Type B pancreatic cell (in vitro differentiated cells): ENCODE measurements at regions not wholly inside any gene's neighbourhood (a gene's known extent, or its start where the extent isn't known, plus 50 kb on each side); places are given as distances from the start of the nearest gene placed in this dataset.

ENCODE experiments used
- DNase-seq: peaks from one replicate; pipeline ENCODE4 v3.0.0; 2021; ENCODE audit warnings: mixed read lengths; ENCODE audit not compliant: unreplicated experiment; ENCODE audit errors: extremely low spot score
- H3K27ac Mint-ChIP-seq: 2 replicates; pipeline ENCODE4 v1.8.0; 2021; ENCODE audit warnings: mild to moderate bottlenecking, mixed read lengths
- H3K27me3 Mint-ChIP-seq: 2 replicates; pipeline ENCODE4 v1.8.0; 2021; ENCODE audit warnings: mixed read lengths
- H3K36me3 Mint-ChIP-seq: 2 replicates; pipeline ENCODE4 v1.8.0; 2021; ENCODE audit warnings: mixed read lengths
- H3K4me1 Mint-ChIP-seq: one replicate; pipeline ENCODE4 v1.8.0; 2021; ENCODE audit warnings: mixed read lengths; ENCODE audit not compliant: unreplicated experiment
- H3K4me3 Mint-ChIP-seq: 2 replicates; pipeline ENCODE4 v1.8.0; 2021; ENCODE audit warnings: mild to moderate bottlenecking, mixed read lengths
- H3K9me3 Mint-ChIP-seq: 2 replicates; pipeline ENCODE4 v1.8.0; 2021; ENCODE audit warnings: mixed read lengths
- TF ChIP-seq, protein P1 (sequence below): fragments of 200-600 bp; sonication (generic); conservative IDR thresholded peaks from 2 replicates; pipeline ENCODE4 v1.5.0; 2021; ENCODE audit warnings: antibody characterized with exemption, mild to moderate bottlenecking

DNA sequence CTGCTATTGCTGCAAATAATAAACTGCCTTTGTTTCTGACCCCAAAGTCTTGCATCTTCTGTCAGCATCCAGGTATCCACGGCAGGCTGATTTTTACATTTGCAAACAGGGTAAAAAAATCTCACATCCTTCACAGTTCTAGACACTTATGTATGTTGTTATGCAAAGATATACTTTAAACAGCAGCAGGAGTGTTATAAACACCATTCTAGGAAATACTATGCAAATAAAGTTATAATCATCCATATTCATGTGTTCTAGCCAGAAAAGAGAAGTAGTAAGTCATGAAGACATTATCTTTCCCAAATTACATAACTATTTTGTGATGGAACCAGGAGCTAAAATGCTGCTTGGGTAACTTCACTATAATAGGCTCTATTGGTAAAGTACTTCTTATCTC, 534.2 kb downstream of the LTN1 start:
- no peak overlapping the region for H3K27ac Mint-ChIP-seq
- H3K4me1 Mint-ChIP-seq: no peaks in the 10 kb centered on the region
- TF ChIP-seq, protein P1, sequence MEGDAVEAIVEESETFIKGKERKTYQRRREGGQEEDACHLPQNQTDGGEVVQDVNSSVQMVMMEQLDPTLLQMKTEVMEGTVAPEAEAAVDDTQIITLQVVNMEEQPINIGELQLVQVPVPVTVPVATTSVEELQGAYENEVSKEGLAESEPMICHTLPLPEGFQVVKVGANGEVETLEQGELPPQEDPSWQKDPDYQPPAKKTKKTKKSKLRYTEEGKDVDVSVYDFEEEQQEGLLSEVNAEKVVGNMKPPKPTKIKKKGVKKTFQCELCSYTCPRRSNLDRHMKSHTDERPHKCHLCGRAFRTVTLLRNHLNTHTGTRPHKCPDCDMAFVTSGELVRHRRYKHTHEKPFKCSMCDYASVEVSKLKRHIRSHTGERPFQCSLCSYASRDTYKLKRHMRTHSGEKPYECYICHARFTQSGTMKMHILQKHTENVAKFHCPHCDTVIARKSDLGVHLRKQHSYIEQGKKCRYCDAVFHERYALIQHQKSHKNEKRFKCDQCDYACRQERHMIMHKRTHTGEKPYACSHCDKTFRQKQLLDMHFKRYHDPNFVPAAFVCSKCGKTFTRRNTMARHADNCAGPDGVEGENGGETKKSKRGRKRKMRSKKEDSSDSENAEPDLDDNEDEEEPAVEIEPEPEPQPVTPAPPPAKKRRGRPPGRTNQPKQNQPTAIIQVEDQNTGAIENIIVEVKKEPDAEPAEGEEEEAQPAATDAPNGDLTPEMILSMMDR: no peak

DNA sequence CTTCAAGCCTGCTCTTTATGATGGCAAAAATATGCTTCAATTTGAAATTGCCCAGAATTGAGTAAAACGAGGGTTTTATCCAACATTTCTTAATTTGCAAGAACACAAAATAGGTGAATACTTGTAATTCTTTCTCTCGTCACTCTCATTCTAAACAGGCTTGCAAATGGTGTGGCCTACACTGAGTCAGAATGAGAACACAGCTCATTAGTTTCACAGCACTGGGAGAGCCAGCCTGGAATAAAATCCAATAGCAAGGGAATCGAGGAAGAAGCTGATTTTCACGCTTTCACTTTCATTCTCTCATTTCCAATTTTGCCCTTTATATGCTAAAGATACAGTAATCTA, 537.5 kb downstream of the LTN1 start:
- H3K36me3 Mint-ChIP-seq: no peaks in the 10 kb centered on the region
- no peak overlapping the region for H3K27ac Mint-ChIP-seq
- H3K27me3 Mint-ChIP-seq: no peaks in the 10 kb centered on the region
- H3K4me3 Mint-ChIP-seq: no peak overlapping the region
- H3K4me1 Mint-ChIP-seq: no peaks in the 10 kb centered on the region
- no peak for DNase-seq
- H3K9me3 Mint-ChIP-seq: no peaks in the 10 kb centered on the region
- TF ChIP-seq, protein P1: no peak

More for the DNA sequence above, 534.2 kb downstream of the LTN1 start:
- no peaks in the 10 kb centered on the region for H3K27me3 Mint-ChIP-seq
- no peak for DNase-seq
- H3K9me3 Mint-ChIP-seq: peaks cover 5% of the 10 kb centered on the region
- no peak overlapping the region for H3K4me3 Mint-ChIP-seq
- H3K36me3 Mint-ChIP-seq: no peaks in the 10 kb centered on the region

DNA sequence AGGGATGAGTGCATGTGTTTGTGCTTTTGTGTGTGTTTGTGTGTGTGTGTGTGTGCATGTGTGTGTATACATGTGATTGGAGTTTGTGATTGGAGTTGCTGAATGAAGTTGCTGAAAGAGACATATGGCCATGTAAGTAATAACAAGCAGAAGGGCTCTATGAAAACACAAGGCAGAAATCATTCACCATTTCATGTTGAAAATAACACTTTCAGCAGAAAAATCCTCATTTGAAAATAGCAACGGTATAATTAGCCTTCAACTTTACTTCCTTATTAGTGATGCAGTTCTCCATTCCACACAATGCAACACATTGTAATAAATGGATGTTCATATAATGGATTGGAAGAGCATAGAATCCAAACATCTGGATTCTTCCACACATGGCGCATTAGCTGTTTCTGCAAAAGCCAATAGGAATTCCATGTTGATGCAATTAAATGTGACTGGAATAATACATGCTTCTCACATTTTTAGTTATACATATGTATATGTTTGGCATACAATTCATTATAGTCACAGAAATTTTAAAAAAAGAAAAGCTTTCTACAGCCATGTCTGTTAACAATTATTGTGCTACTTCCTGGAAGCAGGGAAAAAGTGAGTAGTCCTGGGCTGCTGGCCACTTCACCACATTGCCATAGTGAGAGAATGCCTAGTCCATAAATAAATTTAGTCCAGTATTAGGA, 538.0 kb downstream of the LTN1 start:
- no peak for DNase-seq
- Mint-ChIP-seq H3K9me3 (no peaks in the 10 kb centered on the region), H3K27ac (no peak overlapping the region), H3K4me3 (no peak overlapping the region), H3K36me3 (no peaks in the 10 kb centered on the region), H3K4me1 (no peaks in the 10 kb centered on the region), H3K27me3 (no peaks in the 10 kb centered on the region)
- TF ChIP-seq, protein P1: no peak

DNA sequence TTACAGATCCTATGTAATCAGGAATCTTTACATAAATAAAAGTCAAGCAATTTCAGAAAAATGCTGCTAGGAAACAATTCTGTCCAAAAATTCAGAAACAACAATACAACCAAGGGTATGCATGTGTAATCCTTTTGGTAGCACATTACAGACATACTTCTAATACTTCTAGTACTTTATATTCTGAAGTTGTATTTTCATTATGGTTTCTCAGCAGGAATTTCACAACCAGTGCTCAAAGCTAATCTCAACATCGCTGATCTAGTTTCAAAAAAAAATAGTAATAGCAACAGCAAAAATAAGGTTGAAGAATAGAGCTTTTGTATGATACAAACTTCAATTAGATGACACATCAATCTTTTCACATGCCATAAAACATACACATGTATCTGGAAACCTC, 545.2 kb downstream of the LTN1 start:
- Mint-ChIP-seq H3K36me3 (no peaks in the 10 kb centered on the region), H3K27ac (no peak overlapping the region), H3K27me3 (no peaks in the 10 kb centered on the region), H3K9me3 (peaks cover 7% of the 10 kb centered on the region), H3K4me1 (no peaks in the 10 kb centered on the region), H3K4me3 (no peak overlapping the region)
- TF ChIP-seq, protein P1: no peak
- no peak for DNase-seq

DNA sequence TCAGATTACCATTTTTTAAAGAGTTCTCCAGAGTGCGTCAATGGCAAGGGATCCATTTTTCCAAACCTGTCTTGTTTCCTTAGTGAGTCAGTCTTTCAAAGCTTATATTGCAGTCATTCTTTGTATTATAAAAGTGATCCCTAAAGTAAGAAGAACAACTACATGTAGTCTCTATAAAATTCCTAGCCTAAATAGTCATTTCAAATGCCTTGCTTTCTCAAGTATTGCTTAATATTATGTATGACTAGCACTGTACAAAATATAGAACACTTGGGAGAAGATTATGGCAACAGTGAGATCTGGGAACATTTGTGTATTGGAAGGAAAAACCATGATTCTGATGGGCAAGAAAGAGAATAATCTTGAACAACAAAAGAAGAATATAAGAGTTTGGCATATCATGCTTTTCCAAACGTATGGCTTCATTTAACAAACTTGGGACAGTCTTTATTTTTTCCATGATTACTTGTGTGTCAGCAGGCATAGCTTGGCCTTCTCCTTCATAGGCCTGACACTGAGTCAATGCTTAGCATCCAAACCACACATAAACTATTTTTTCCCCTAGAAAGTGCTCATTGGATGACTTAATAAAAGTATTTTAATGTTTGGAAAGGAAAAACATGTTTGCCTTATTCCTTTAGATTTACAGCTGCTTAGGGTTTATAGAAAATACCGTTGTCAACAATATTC, 547.4 kb downstream of the LTN1 start:
- peaks cover 7% of the 10 kb centered on the region for H3K9me3 Mint-ChIP-seq
- no peak for DNase-seq
- H3K4me1 Mint-ChIP-seq: no peaks in the 10 kb centered on the region
- H3K27me3 Mint-ChIP-seq: no peaks in the 10 kb centered on the region
- no peak overlapping the region for H3K27ac Mint-ChIP-seq
- H3K36me3 Mint-ChIP-seq: no peaks in the 10 kb centered on the region
- TF ChIP-seq, protein P1: no peak
- no peak overlapping the region for H3K4me3 Mint-ChIP-seq
